Esophagus (tissue), 2 donors: ENCODE measurements at regions not wholly inside any gene's neighbourhood (a gene's known extent, or its start where the extent isn't known, plus 50 kb on each side); places are given as distances from the start of the nearest gene placed in this dataset.

Source experiments
- H3K27ac ChIP-seq, 2 donors: one replicate each; pipeline ENCODE4 v1.5.1; 2013; ENCODE audit warnings: low read depth in 2 of 2, mild to moderate bottlenecking in 2 of 2, inconsistent platforms in 1 of 2, low read length in 1 of 2, moderate library complexity in 1 of 2
- H3K27me3 ChIP-seq, 2 donors: one replicate each; pipeline ENCODE4 v1.6.1; 2013; ENCODE audit warnings: low read length in 2 of 2, control low read depth in 1 of 2, mild to moderate bottlenecking in 1 of 2; ENCODE audit not compliant: insufficient read depth in 2 of 2, control insufficient read depth in 1 of 2
- H3K36me3 ChIP-seq, 2 donors: one replicate each; pipeline ENCODE4 v1.6.1; 2013; ENCODE audit warnings: low read length in 1 of 2; ENCODE audit not compliant: control insufficient read depth in 2 of 2, insufficient read depth in 2 of 2
- H3K4me1 ChIP-seq, 2 donors: one replicate each; pipeline ENCODE4 v1.6.1; 2013; ENCODE audit warnings: low read length in 1 of 2; ENCODE audit not compliant: control insufficient read depth in 2 of 2, insufficient read depth in 2 of 2
- H3K4me3 ChIP-seq, 2 donors: one replicate each; pipeline ENCODE4 v1.5.1; 2013; ENCODE audit warnings: low read length in 2 of 2, mild to moderate bottlenecking in 2 of 2, low read depth in 1 of 2, moderate library complexity in 1 of 2
- H3K9me3 ChIP-seq, 2 donors: one replicate each; pipeline ENCODE4 v1.6.1; 2013; ENCODE audit warnings: mild to moderate bottlenecking in 2 of 2, low read depth in 1 of 2, low read length in 1 of 2, moderate library complexity in 1 of 2; ENCODE audit not compliant: control insufficient read depth in 2 of 2, insufficient read depth in 1 of 2
- WGBS, 2 donors: extraction: QIAGEN DNeasy Blood & Tissue Kit; methylation state at CpG; one replicate each; pipeline ENCODE4 v1.1.7; 2013; 5-methylcytosine and 5-hydroxymethylcytosine counted together
- donor health status: healthy with polysubstance abuse.
- donor health status: Bipolar disorder and iron deficiency.

- H3K4me3 ChIP-seq: no peak overlapping the region
- no peaks in the 10 kb centered on the region for H3K4me1 ChIP-seq
- no peaks in the 10 kb centered on the region for H3K27me3 ChIP-seq
- no peaks in the 10 kb centered on the region for H3K9me3 ChIP-seq
- H3K27ac ChIP-seq: no peak overlapping the region
- 70 to 78% methylated on average over 3 of the region's 3 CpGs for WGBS, 2 donors
- no peaks in the 10 kb centered on the region for H3K36me3 ChIP-seq
Measured at GRCh38 chr6:126143761-126144251, 157.5 kb downstream of the TRMT11 start.

- Histone ChIP-seq H3K9me3 (no peaks in the 10 kb centered on the region), H3K27me3 (no peaks in the 10 kb centered on the region), H3K27ac (no peak overlapping the region), H3K36me3 (no peaks in the 10 kb centered on the region), H3K4me3 (no peak overlapping the region), H3K4me1 (no peaks in the 10 kb centered on the region)
- 68 to 73% methylated on average over 6 of the region's 6 CpGs for WGBS, 2 donors
Measured at GRCh38 chr6:126145351-126145750, 159.0 kb downstream of the TRMT11 start.

GRCh38 chr6:126147291-126147815 is 161.0 kb downstream of the TRMT11 start:
- Histone ChIP-seq H3K27me3 (no peaks in the 10 kb centered on the region), H3K9me3 (no peaks in the 10 kb centered on the region), H3K4me3 (no peak overlapping the region), H3K27ac (no peak overlapping the region), H3K36me3 (no peaks in the 10 kb centered on the region), H3K4me1 (no peaks in the 10 kb centered on the region)
- WGBS, 2 donors: 79 to 89% methylated on average over 4 of the region's 4 CpGs

GRCh38 chr6:126148853-126149252 is 162.5 kb downstream of the TRMT11 start:
- no peaks in the 10 kb centered on the region for H3K9me3 ChIP-seq
- H3K4me1 ChIP-seq: no peaks in the 10 kb centered on the region
- no peaks in the 10 kb centered on the region for H3K36me3 ChIP-seq
- WGBS, 2 donors: 54 to 71% methylated on average over 1 of the region's 1 CpG
- H3K27me3 ChIP-seq: no peaks in the 10 kb centered on the region
- H3K4me3 ChIP-seq: no peak overlapping the region
- no peak overlapping the region for H3K27ac ChIP-seq

GRCh38 chr6:126152372-126152745 is 166.0 kb downstream of the TRMT11 start:
- H3K4me3 ChIP-seq: no peak overlapping the region

GRCh38 chr6:126153661-126154060 is 167.3 kb downstream of the TRMT11 start:
- H3K36me3 ChIP-seq: no peaks in the 10 kb centered on the region
- H3K27me3 ChIP-seq: no peaks in the 10 kb centered on the region
- no peaks in the 10 kb centered on the region for H3K4me1 ChIP-seq
- no peak overlapping the region for H3K4me3 ChIP-seq
- H3K27ac ChIP-seq: no peak overlapping the region
- no peaks in the 10 kb centered on the region for H3K9me3 ChIP-seq
- WGBS, 2 donors: 68 to 85% methylated on average over 3 of the region's 3 CpGs

More at GRCh38 chr6:126152372-126152745, 166.0 kb downstream of the TRMT11 start:
- no peaks in the 10 kb centered on the region for H3K36me3 ChIP-seq
- no peak overlapping the region for H3K27ac ChIP-seq
- no peaks in the 10 kb centered on the region for H3K4me1 ChIP-seq
- no peaks in the 10 kb centered on the region for H3K27me3 ChIP-seq
- H3K9me3 ChIP-seq: no peaks in the 10 kb centered on the region

- no peaks in the 10 kb centered on the region for H3K9me3 ChIP-seq
- 68 to 69% methylated on average over 1 of the region's 1 CpG for WGBS, 2 donors
- H3K27ac ChIP-seq: no peak overlapping the region
- H3K27me3 ChIP-seq: no peaks in the 10 kb centered on the region
- H3K4me3 ChIP-seq: no peak overlapping the region
- no peaks in the 10 kb centered on the region for H3K4me1 ChIP-seq
- H3K36me3 ChIP-seq: no peaks in the 10 kb centered on the region
Measured at GRCh38 chr6:126156973-126157372, 170.6 kb downstream of the TRMT11 start.

- H3K27ac ChIP-seq: no peak overlapping the region
Measured at GRCh38 chr6:126167726-126168125, 172.2 kb upstream of the CENPW start.

GRCh38 chr6:126170433-126170832 is 169.5 kb upstream of the CENPW start:
- no peaks in the 10 kb centered on the region for H3K9me3 ChIP-seq
- 76 to 79% methylated on average over 5 of the region's 5 CpGs for WGBS, 2 donors
- no peak overlapping the region for H3K4me3 ChIP-seq
- H3K4me1 ChIP-seq: no peaks in the 10 kb centered on the region
- H3K27ac ChIP-seq: no peak overlapping the region
- H3K27me3 ChIP-seq: no peaks in the 10 kb centered on the region
- no peaks in the 10 kb centered on the region for H3K36me3 ChIP-seq

More at GRCh38 chr6:126167726-126168125, 172.2 kb upstream of the CENPW start:
- Histone ChIP-seq H3K27me3 (no peaks in the 10 kb centered on the region), H3K36me3 (no peaks in the 10 kb centered on the region), H3K4me3 (no peak overlapping the region), H3K9me3 (no peaks in the 10 kb centered on the region), H3K4me1 (no peaks in the 10 kb centered on the region)
- WGBS, 2 donors: 63 to 70% methylated on average over 2 of the region's 2 CpGs

- 46 to 67% methylated on average over 5 of the region's 5 CpGs for WGBS, 2 donors
Measured at GRCh38 chr6:126170978-126171382, 168.9 kb upstream of the CENPW start.

More at GRCh38 chr6:126170978-126171382, 168.9 kb upstream of the CENPW start:
- no peak overlapping the region for H3K27ac ChIP-seq
- no peaks in the 10 kb centered on the region for H3K27me3 ChIP-seq
- H3K4me1 ChIP-seq: no peaks in the 10 kb centered on the region
- H3K9me3 ChIP-seq: no peaks in the 10 kb centered on the region
- H3K4me3 ChIP-seq: no peak overlapping the region
- H3K36me3 ChIP-seq: no peaks in the 10 kb centered on the region
